HG03280 (cell line): ENCODE measurements at regions not wholly inside any gene's neighbourhood (a gene's known extent, or its start where the extent isn't known, plus 50 kb on each side); places are given as distances from the start of the nearest gene placed in this dataset.
"Not testable (repeated sequence)": the region's sequence is repeated elsewhere in the genome, so short reads cannot be mapped to it uniquely, and the experiment has no call there.

Experiments
- ATAC-seq: cut with Tn5 transposase; IDR thresholded peaks from one replicate; pipeline ENCODE4 v1.9.1; 2021; ENCODE audit warnings: mild to moderate bottlenecking, moderate library complexity; ENCODE audit not compliant: unreplicated experiment

GRCh38 chr7:69534461-69535041 lies 63.7 kb upstream of the AUTS2 start:
- ATAC-seq: no peak

GRCh38 chr7:69537691-69538090 lies 60.6 kb upstream of the AUTS2 start:
- no peak for ATAC-seq

- no peak for ATAC-seq
Measured at GRCh38 chr7:69539531-69539930, 58.7 kb upstream of the AUTS2 start.

GRCh38 chr7:69540287-69540686 lies 58.0 kb upstream of the AUTS2 start:
- no peak for ATAC-seq

GRCh38 chr7:69541779-69542432 lies 56.4 kb upstream of the AUTS2 start:
- not testable (repeated sequence) for ATAC-seq

GRCh38 chr7:69545175-69545574 lies 53.1 kb upstream of the AUTS2 start:
- ATAC-seq: no peak
